ENCODE measurements at regions not wholly inside any gene's neighbourhood (a gene's known extent, or its start where the extent isn't known, plus 50 kb on each side); places are given as distances from the start of the nearest gene placed in this dataset.

- no peak for DNase-seq (ENCODE audit: low read depth, low spot score)
- H3K27ac ChIP-seq, result no peak overlapping the region
Observed at GRCh38 chr6:134866563-134866962, 83.3 kb downstream of the ALDH8A1 start.

GRCh38 chr6:134864558-134864957 lies 85.3 kb downstream of the ALDH8A1 start:
- DNase-seq (ENCODE audit: low read depth, low spot score), result no peak
- H3K27ac ChIP-seq, result no peak overlapping the region

GRCh38 chr6:134863763-134864510 lies 86.0 kb downstream of the ALDH8A1 start:
- no peak for DNase-seq (ENCODE audit: low read depth, low spot score)
- no peak overlapping the region for H3K27ac ChIP-seq

- no peak overlapping the region for H3K27ac ChIP-seq
- DNase-seq (ENCODE audit: low read depth, low spot score), result no peak
Observed at GRCh38 chr6:134854366-134854765, 95.5 kb downstream of the ALDH8A1 start.

GRCh38 chr6:134853111-134854055 lies 96.5 kb downstream of the ALDH8A1 start:
- no peak for DNase-seq (ENCODE audit: low read depth, low spot score)
- H3K27ac ChIP-seq, result no peak overlapping the region

GRCh38 chr6:134851548-134851947 lies 98.4 kb downstream of the ALDH8A1 start:
- DNase-seq (ENCODE audit: low read depth, low spot score), result no peak
- no peak overlapping the region for H3K27ac ChIP-seq

GRCh38 chr6:134850721-134851305 lies 99.1 kb downstream of the ALDH8A1 start:
- no peak for DNase-seq (ENCODE audit: low read depth, low spot score)
- no peak overlapping the region for H3K27ac ChIP-seq

- no peak for DNase-seq (ENCODE audit: low read depth, low spot score)
- no peak overlapping the region for H3K27ac ChIP-seq
Observed at GRCh38 chr6:134849920-134850447, 99.9 kb downstream of the ALDH8A1 start.

GRCh38 chr6:134848076-134848475 lies 101.8 kb downstream of the ALDH8A1 start:
- H3K27ac ChIP-seq, result no peak overlapping the region

GRCh38 chr6:134846865-134847264 lies 103.0 kb downstream of the ALDH8A1 start:
- H3K27ac ChIP-seq, result no peak overlapping the region
- no peak for DNase-seq (ENCODE audit: low read depth, low spot score)

More at GRCh38 chr6:134848076-134848475, 101.8 kb downstream of the ALDH8A1 start:
- no peak for DNase-seq (ENCODE audit: low read depth, low spot score)

- no peak overlapping the region for H3K27ac ChIP-seq
- DNase-seq (ENCODE audit: low read depth, low spot score), result no peak
Observed at GRCh38 chr6:134846031-134846430, 103.9 kb downstream of the ALDH8A1 start.

- DNase-seq (ENCODE audit: low read depth, low spot score), result no peak
- H3K27ac ChIP-seq, result no peak overlapping the region
Observed at GRCh38 chr6:134844120-134844519, 105.8 kb downstream of the ALDH8A1 start.

- H3K27ac ChIP-seq, result no peak overlapping the region
- DNase-seq (ENCODE audit: low read depth, low spot score), result no peak
Observed at GRCh38 chr6:134840086-134840867, 109.6 kb downstream of the ALDH8A1 start.

- no peak overlapping the region for H3K27ac ChIP-seq
- no peak for DNase-seq (ENCODE audit: low read depth, low spot score)
Observed at GRCh38 chr6:134835993-134836392, 113.9 kb downstream of the ALDH8A1 start.

GRCh38 chr6:134830940-134831339 lies 119.0 kb downstream of the ALDH8A1 start:
- H3K27ac ChIP-seq, result no peak overlapping the region
- no peak for DNase-seq (ENCODE audit: low read depth, low spot score)

GRCh38 chr6:134830194-134830593 lies 119.7 kb downstream of the ALDH8A1 start:
- H3K27ac ChIP-seq, result no peak overlapping the region
- DNase-seq (ENCODE audit: low read depth, low spot score), result no peak

- no peak for DNase-seq (ENCODE audit: low read depth, low spot score)
- no peak overlapping the region for H3K27ac ChIP-seq
Observed at GRCh38 chr6:134828641-134829040, 121.3 kb downstream of the ALDH8A1 start.

- peak; percentile 61 for DNase-seq (ENCODE audit: low read depth, low spot score)
- H3K27ac ChIP-seq, result peak overlapping the region; percentile 34
Observed at GRCh38 chr6:134826889-134827737, 122.8 kb downstream of the ALDH8A1 start.

GRCh38 chr6:134823710-134824034 lies 126.2 kb downstream of the ALDH8A1 start:
- no peak overlapping the region for H3K27ac ChIP-seq
- no peak for DNase-seq (ENCODE audit: low read depth, low spot score)

Measured in epithelial cell of prostate (primary cell).